Uterus (tissue), 2 donors: ENCODE measurements at regions not wholly inside any gene's neighbourhood (a gene's known extent, or its start where the extent isn't known, plus 50 kb on each side); places are given as distances from the start of the nearest gene placed in this dataset.

Source experiments
- CTCF ChIP-seq, 4 experiments: fragments of 200-600 bp in 2 of 4; fragments of 450-650 bp in 2 of 4; sonication (generic) in 2 of 4; IDR thresholded peaks; one replicate each; pipeline ENCODE4 v1.5.1; 2016 to 2019; ENCODE audit warnings: antibody characterized with exemption in 4 of 4, mild to moderate bottlenecking in 2 of 4, moderate library complexity in 1 of 4
- POLR2A ChIP-seq, 2 donors: fragments of 450-650 bp; IDR thresholded peaks; one replicate each; pipeline ENCODE4 v1.6.1; 2016; ENCODE audit warnings: antibody characterized with exemption in 2 of 2, mild to moderate bottlenecking in 1 of 2, moderate library complexity in 1 of 2

DNA sequence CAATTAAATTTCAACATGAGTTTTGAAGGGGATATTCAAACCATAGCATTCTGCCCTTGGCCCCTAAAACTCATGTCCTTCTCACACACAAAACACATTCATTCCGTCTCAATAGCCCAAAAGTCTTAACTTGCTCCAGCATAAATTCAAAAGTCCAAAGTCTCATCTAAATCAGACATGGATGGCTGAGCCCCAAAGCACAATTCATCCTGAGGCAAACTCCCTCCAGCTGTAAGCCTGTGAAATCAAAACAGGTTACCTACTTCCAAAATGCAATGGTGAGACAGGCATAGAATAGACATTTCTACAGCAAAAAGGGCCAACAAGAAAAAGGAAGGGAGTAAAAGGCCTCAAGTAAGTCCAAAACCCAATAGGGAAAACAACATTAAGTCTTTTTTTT is 245.8 kb downstream of the TTC32 start:
- no peak for TF ChIP-seq CTCF (IDR thresholded peaks at IDR 0.05)
- no peak for TF ChIP-seq POLR2A (IDR thresholded peaks at IDR 0.05)
